ENCODE measurements at regions not wholly inside any gene's neighbourhood (a gene's known extent, or its start where the extent isn't known, plus 50 kb on each side); places are given as distances from the start of the nearest gene placed in this dataset.

- Histone ChIP-seq H3K27ac (ENCODE audit: low read depth, low read length, poor library complexity, severe bottlenecking) (no peak overlapping the region), H3K36me3 (ENCODE audit: insufficient read depth, low read length) (no peaks in the 10 kb centered on the region), H3K9ac (ENCODE audit: low read length) (no peak overlapping the region), H3K79me2 (ENCODE audit: insufficient read depth, low read length) (no peaks in the 10 kb centered on the region), H2AFZ (ENCODE audit: low read length) (no peak overlapping the region), H3K4me1 (ENCODE audit: insufficient read depth, low read length, severe bottlenecking) (no peaks in the 10 kb centered on the region), H4K20me1 (ENCODE audit: insufficient read depth, low read length) (no peaks in the 10 kb centered on the region), H3K4me2 (ENCODE audit: low read length) (no peak overlapping the region), H3K9me3 (ENCODE audit: low read length) (no peaks in the 10 kb centered on the region), H3F3A (ENCODE audit: insufficient read depth, low read length) (no peaks in the 10 kb centered on the region), H3K9me2 (ENCODE audit: low read depth, low read length) (no peaks in the 10 kb centered on the region), H3K27me3 (ENCODE audit: insufficient read depth, low read length) (no peaks in the 10 kb centered on the region), H3K4me3 (ENCODE audit: low read depth, low read length, poor library complexity, severe bottlenecking) (no peak overlapping the region)
- no peak for TF ChIP-seq CTCF (IDR thresholded peaks at IDR 0.05; ENCODE audit: low read length)
- no peak for TF ChIP-seq EZH2 (IDR thresholded peaks at IDR 0.05; ENCODE audit: borderline replicate concordance, low read length)
Measured at GRCh38 chr4:71188156-71188640, 150.6 kb upstream of the SLC4A4 start.

GRCh38 chr4:71188951-71189350 lies 149.9 kb upstream of the SLC4A4 start:
- Histone ChIP-seq H3K79me2 (ENCODE audit: insufficient read depth, low read length) (no peaks in the 10 kb centered on the region), H3K4me1 (ENCODE audit: insufficient read depth, low read length, severe bottlenecking) (no peaks in the 10 kb centered on the region), H3K9ac (ENCODE audit: low read length) (no peak overlapping the region), H3K9me3 (ENCODE audit: low read length) (no peaks in the 10 kb centered on the region), H3K27ac (ENCODE audit: low read depth, low read length, poor library complexity, severe bottlenecking) (no peak overlapping the region), H3K27me3 (ENCODE audit: insufficient read depth, low read length) (no peaks in the 10 kb centered on the region), H3F3A (ENCODE audit: insufficient read depth, low read length) (no peaks in the 10 kb centered on the region), H3K4me3 (ENCODE audit: low read depth, low read length, poor library complexity, severe bottlenecking) (no peak overlapping the region), H4K20me1 (ENCODE audit: insufficient read depth, low read length) (no peaks in the 10 kb centered on the region), H3K4me2 (ENCODE audit: low read length) (no peak overlapping the region), H3K9me2 (ENCODE audit: low read depth, low read length) (no peaks in the 10 kb centered on the region), H2AFZ (ENCODE audit: low read length) (no peak overlapping the region), H3K36me3 (ENCODE audit: insufficient read depth, low read length) (no peaks in the 10 kb centered on the region)
- TF ChIP-seq CTCF (IDR thresholded peaks at IDR 0.05; ENCODE audit: low read length) (no peak), EZH2 (IDR thresholded peaks at IDR 0.05; ENCODE audit: borderline replicate concordance, low read length) (no peak)

- H3K27ac ChIP-seq (ENCODE audit: low read depth, low read length, poor library complexity, severe bottlenecking) = no peak overlapping the region
Measured at GRCh38 chr4:71189471-71189870, 149.3 kb upstream of the SLC4A4 start.

More at GRCh38 chr4:71189471-71189870, 149.3 kb upstream of the SLC4A4 start:
- H3K9me3 ChIP-seq (ENCODE audit: low read length) = no peaks in the 10 kb centered on the region
- H3K4me1 ChIP-seq (ENCODE audit: insufficient read depth, low read length, severe bottlenecking) = no peaks in the 10 kb centered on the region
- no peak overlapping the region for H3K4me2 ChIP-seq (ENCODE audit: low read length)
- H3K79me2 ChIP-seq (ENCODE audit: insufficient read depth, low read length) = no peaks in the 10 kb centered on the region
- H3K36me3 ChIP-seq (ENCODE audit: insufficient read depth, low read length) = no peaks in the 10 kb centered on the region
- no peaks in the 10 kb centered on the region for H3K27me3 ChIP-seq (ENCODE audit: insufficient read depth, low read length)
- no peaks in the 10 kb centered on the region for H3K9me2 ChIP-seq (ENCODE audit: low read depth, low read length)
- no peaks in the 10 kb centered on the region for H4K20me1 ChIP-seq (ENCODE audit: insufficient read depth, low read length)
- H3K9ac ChIP-seq (ENCODE audit: low read length) = no peak overlapping the region
- no peaks in the 10 kb centered on the region for H3F3A ChIP-seq (ENCODE audit: insufficient read depth, low read length)
- no peak overlapping the region for H2AFZ ChIP-seq (ENCODE audit: low read length)
- no peak overlapping the region for H3K4me3 ChIP-seq (ENCODE audit: low read depth, low read length, poor library complexity, severe bottlenecking)
- TF ChIP-seq CTCF (IDR thresholded peaks at IDR 0.05; ENCODE audit: low read length) (no peak), EZH2 (IDR thresholded peaks at IDR 0.05; ENCODE audit: borderline replicate concordance, low read length) (no peak)

All from OCI-LY1 (cell line).